H1 (cell line): ENCODE measurements at regions not wholly inside any gene's neighbourhood (a gene's known extent, or its start where the extent isn't known, plus 50 kb on each side); places are given as distances from the start of the nearest gene placed in this dataset.
A peak's percentile ranks its signal among the peaks of the same experiment; 100 is the strongest.

Source experiments
- CTCF ChIA-PET: fragments of 300-600 bp; sonication (Branson Sonifier 250); formaldehyde crosslinking; loops from one replicate; lab custom pipeline; 2021; ENCODE audit not compliant: partially characterized antibody; lab: Charles Lee
- POLR2A ChIA-PET: fragments of 300-600 bp; sonication (Branson Sonifier 250); formaldehyde crosslinking; loops from one replicate; lab custom pipeline; 2021; ENCODE audit warnings: inconsistent platforms; ENCODE audit not compliant: partially characterized antibody; lab: Charles Lee
- DNase-seq, 2 experiments: peaks; one replicate each; pipeline versions ENCODE4 v3.0.0 to v3.0.0-alpha.2; 2010 to 2022; ENCODE audit warnings: low spot score in 2 of 2, low read depth in 1 of 2, mixed read lengths in 1 of 2
- FAIRE-seq: peaks from 2 replicates; lab custom pipeline; 2011; peaks lifted over from hg19 to GRCh38; lab: Jason Lieb, UNC
- H2AFZ ChIP-seq: 2 replicates; pipeline ENCODE4 v1.8.1; 2012; ENCODE audit warnings: low read length, inconsistent platforms
- H2AK5ac ChIP-seq: 2 replicates; pipeline ENCODE4 v1.6.1; 2013; ENCODE audit warnings: low read depth, low read length
- H2BK120ac ChIP-seq: replicated peaks from 2 replicates; pipeline ENCODE3; 2013; ENCODE audit warnings: low read depth, low read length, inconsistent platforms
- H2BK12ac ChIP-seq: 2 replicates; pipeline ENCODE4 v1.6.1; 2013; ENCODE audit warnings: low read depth, low read length
- H2BK15ac ChIP-seq: 2 replicates; pipeline ENCODE4 v1.6.1; 2013; ENCODE audit warnings: low read length
- H2BK20ac ChIP-seq: 2 replicates; pipeline ENCODE4 v1.6.1; 2013; ENCODE audit warnings: low read length
- H2BK5ac ChIP-seq: 2 replicates; pipeline ENCODE4 v1.6.1; 2013; ENCODE audit warnings: low read depth, low read length
- H3K14ac ChIP-seq: 2 replicates; pipeline ENCODE4 v1.6.1; 2013; ENCODE audit warnings: inconsistent platforms; ENCODE audit not compliant: insufficient read length
- H3K18ac ChIP-seq: 2 replicates; pipeline ENCODE4 v1.6.1; 2013; ENCODE audit warnings: low read length; ENCODE audit errors: extremely low read depth
- H3K23ac ChIP-seq: 2 replicates; pipeline ENCODE4 v1.6.1; 2013; ENCODE audit warnings: inconsistent platforms; ENCODE audit not compliant: insufficient read length
- H3K23me2 ChIP-seq: 2 replicates; pipeline ENCODE4 v1.6.1; 2013; ENCODE audit warnings: low read depth, low read length
- H3K27ac ChIP-seq: 2 replicates; pipeline ENCODE4 v1.6.1; 2011; ENCODE audit warnings: low read depth, low read length, inconsistent platforms
- H3K27me3 ChIP-seq, 4 experiments: replicated peaks in 1 of 4; 1 replicate in 1 of 4; 2 replicates in 3 of 4; pipeline versions ENCODE4 v1.6.1 to v1.8.1; 2011 to 2013; ENCODE audit warnings: low read length in 3 of 4, mild to moderate bottlenecking in 3 of 4, inconsistent platforms in 2 of 4, mixed read lengths in 2 of 4, moderate library complexity in 1 of 4; ENCODE audit not compliant: control insufficient read depth in 3 of 4, insufficient read depth in 3 of 4; ENCODE audit errors: extremely low read depth in 1 of 4
- H3K36me3 ChIP-seq, 4 experiments: 2 replicates each; pipeline versions ENCODE4 v1.6.1 to v1.8.1; 2011 to 2013; ENCODE audit warnings: mild to moderate bottlenecking in 4 of 4, low read length in 3 of 4, moderate library complexity in 2 of 4, control low read depth in 1 of 4, inconsistent platforms in 1 of 4; ENCODE audit not compliant: insufficient read depth in 4 of 4, control insufficient read depth in 2 of 4
- H3K4ac ChIP-seq: replicated peaks from 2 replicates; pipeline ENCODE3; 2013; ENCODE audit warnings: low read length, low read depth, mixed read lengths, inconsistent platforms; ENCODE audit not compliant: insufficient read length
- H3K4me1 ChIP-seq, 4 experiments: replicated peaks in 1 of 4; 1 replicate in 1 of 4; 2 replicates in 3 of 4; pipeline versions ENCODE4 v1.6.1 to v1.8.1; 2011 to 2013; ENCODE audit warnings: low read length in 3 of 4, inconsistent platforms in 2 of 4, mixed read lengths in 1 of 4; ENCODE audit not compliant: insufficient read depth in 4 of 4, control insufficient read depth in 3 of 4
- H3K4me2 ChIP-seq, 2 experiments: 2 replicates each; pipeline versions ENCODE4 v1.6.1 to v1.8.1; 2011 to 2013; ENCODE audit warnings: low read depth in 2 of 2, low read length in 2 of 2, control low read depth in 1 of 2, inconsistent platforms in 1 of 2, mild to moderate bottlenecking in 1 of 2; ENCODE audit not compliant: insufficient read depth in 1 of 2
- H3K4me3 ChIP-seq, 4 experiments: fragments of 200-600, 300-600 bp in 1 of 4; sonication (generic), shearing (Covaris generic), sonication (Bioruptor Twin) in 1 of 4; 2 replicates each; pipeline versions ENCODE4 v1.5.1 to v1.8.1; 2011 to 2016; ENCODE audit warnings: low read length in 4 of 4, low read depth in 3 of 4, control low read depth in 2 of 4, inconsistent platforms in 2 of 4, mild to moderate bottlenecking in 2 of 4, mixed read lengths in 1 of 4, moderate library complexity in 1 of 4; ENCODE audit not compliant: insufficient read depth in 2 of 4; ENCODE audit errors: extremely low read depth in 1 of 4
- H3K56ac ChIP-seq: replicated peaks from 2 replicates; pipeline ENCODE3; 2013; ENCODE audit warnings: low read depth, mild to moderate bottlenecking, mixed read lengths, low read length, inconsistent platforms; ENCODE audit not compliant: insufficient read length
- H3K79me1 ChIP-seq: 2 replicates; pipeline ENCODE4 v1.6.1; 2013; ENCODE audit warnings: low read depth, low read length, control low read depth
- H3K79me2 ChIP-seq, 2 experiments: 2 replicates each; pipeline versions ENCODE4 v1.6.1 to v1.8.1; 2012 to 2013; ENCODE audit warnings: low read length in 2 of 2, mild to moderate bottlenecking in 2 of 2, inconsistent platforms in 1 of 2; ENCODE audit not compliant: insufficient read depth in 2 of 2, control insufficient read depth in 1 of 2
- H3K9ac ChIP-seq, 4 experiments: replicated peaks in 1 of 4; 1 replicate in 1 of 4; 2 replicates in 3 of 4; pipeline versions ENCODE4 v1.6.1 to v1.8.1; 2011 to 2013; ENCODE audit warnings: low read depth in 3 of 4, low read length in 3 of 4, control low read depth in 2 of 4, mild to moderate bottlenecking in 2 of 4, moderate library complexity in 2 of 4, inconsistent platforms in 1 of 4; ENCODE audit errors: extremely low read depth in 1 of 4
- H3K9me3 ChIP-seq, 2 experiments: 2 replicates each; pipeline versions ENCODE4 v1.6.1 to v1.8.1; 2012 to 2013; ENCODE audit warnings: mild to moderate bottlenecking in 2 of 2, moderate library complexity in 2 of 2, control low read depth in 1 of 2, inconsistent platforms in 1 of 2, low read depth in 1 of 2, low read length in 1 of 2, mixed read lengths in 1 of 2; ENCODE audit not compliant: insufficient read depth in 2 of 2
- H4K20me1 ChIP-seq, 2 experiments: replicated peaks in 1 of 2; 2 replicates each; pipeline versions ENCODE3 to v1.8.1; 2011 to 2013; ENCODE audit warnings: inconsistent platforms in 2 of 2, low read length in 2 of 2, mild to moderate bottlenecking in 1 of 2; ENCODE audit not compliant: insufficient read depth in 2 of 2, control insufficient read depth in 1 of 2
- H4K5ac ChIP-seq: 2 replicates; pipeline ENCODE4 v1.6.1; 2013; ENCODE audit warnings: low read length, low read depth, mixed read lengths, inconsistent platforms; ENCODE audit not compliant: insufficient read length
- H4K8ac ChIP-seq: 2 replicates; pipeline ENCODE4 v1.8.0; 2013; ENCODE audit warnings: mild to moderate bottlenecking, moderate library complexity, low read length, inconsistent platforms; ENCODE audit not compliant: insufficient read depth; ENCODE audit errors: extremely low read depth
- H4K91ac ChIP-seq: replicated peaks from 2 replicates; pipeline ENCODE3; 2013; ENCODE audit warnings: low read length, mixed read lengths, inconsistent platforms; ENCODE audit not compliant: insufficient read length
- EZH2 ChIP-seq: fragments of 200-600 bp; sonication (generic); IDR thresholded peaks from 2 replicates; pipeline ENCODE4 v1.7.1; 2012; ENCODE audit warnings: low read depth, mild to moderate bottlenecking, moderate library complexity, low read length, inconsistent platforms; ENCODE audit not compliant: severe bottlenecking
- MAFK ChIP-seq: IDR thresholded peaks from 2 replicates; pipeline ENCODE4 v1.6.1; 2012; ENCODE audit warnings: low read depth, mild to moderate bottlenecking, improper control_type of control experiment, low read length
- ZNF274 ChIP-seq: IDR thresholded peaks from 2 replicates; pipeline ENCODE4 v1.7.0; 2012; ENCODE audit warnings: low read length, borderline replicate concordance; ENCODE audit errors: extremely low read depth

GRCh38 chr6:122238861-122239260, 160.6 kb upstream of the HSF2 start:
- Histone ChIP-seq H4K20me1 (no peaks in the 10 kb centered on the region), H4K5ac (no peak overlapping the region), H3K56ac (no peak overlapping the region), H3K27ac (no peak overlapping the region), H3K4me1 (no peaks in the 10 kb centered on the region), H3K18ac (no peak overlapping the region), H3K79me2 (no peaks in the 10 kb centered on the region), H2BK15ac (no peak overlapping the region), H4K91ac (no peak overlapping the region), H2BK120ac (no peak overlapping the region), H3K9ac (no peak overlapping the region), H3K14ac (no peak overlapping the region), H4K8ac (no peak overlapping the region), H3K4me3 (no peak overlapping the region), H2BK12ac (no peak overlapping the region), H2BK20ac (no peak overlapping the region), H3K9me3 (no peaks in the 10 kb centered on the region; a peak in 1 of 4 replicates), H2AK5ac (no peak overlapping the region), H3K27me3 (no peaks in the 10 kb centered on the region), H3K23me2 (no peaks in the 10 kb centered on the region), H2BK5ac (no peak overlapping the region), H3K4me2 (no peak overlapping the region), H3K79me1 (no peaks in the 10 kb centered on the region), H2AFZ (no peak overlapping the region), H3K23ac (no peak overlapping the region), H3K4ac (no peak overlapping the region), H3K36me3 (no peaks in the 10 kb centered on the region)
- POLR2A ChIA-PET = no interaction called here
- FAIRE-seq (no peak), DNase-seq (no peak)
- TF ChIP-seq EZH2 (no peak), MAFK (peak; percentile 11; the same call in 1 of the 2 replicates), ZNF274 (no peak)
- CTCF ChIA-PET = no interaction called here
